HG02798 (cell line): ENCODE measurements at regions not wholly inside any gene's neighbourhood (a gene's known extent, or its start where the extent isn't known, plus 50 kb on each side); places are given as distances from the start of the nearest gene placed in this dataset.
"Not testable (repeated sequence)": the region's sequence is repeated elsewhere in the genome, so short reads cannot be mapped to it uniquely, and the experiment has no call there.

Experiments
- ATAC-seq: cut with Tn5 transposase; IDR thresholded peaks from one replicate; pipeline ENCODE4 v1.9.1; 2021; ENCODE audit warnings: mild to moderate bottlenecking; ENCODE audit not compliant: unreplicated experiment, poor library complexity

DNA sequence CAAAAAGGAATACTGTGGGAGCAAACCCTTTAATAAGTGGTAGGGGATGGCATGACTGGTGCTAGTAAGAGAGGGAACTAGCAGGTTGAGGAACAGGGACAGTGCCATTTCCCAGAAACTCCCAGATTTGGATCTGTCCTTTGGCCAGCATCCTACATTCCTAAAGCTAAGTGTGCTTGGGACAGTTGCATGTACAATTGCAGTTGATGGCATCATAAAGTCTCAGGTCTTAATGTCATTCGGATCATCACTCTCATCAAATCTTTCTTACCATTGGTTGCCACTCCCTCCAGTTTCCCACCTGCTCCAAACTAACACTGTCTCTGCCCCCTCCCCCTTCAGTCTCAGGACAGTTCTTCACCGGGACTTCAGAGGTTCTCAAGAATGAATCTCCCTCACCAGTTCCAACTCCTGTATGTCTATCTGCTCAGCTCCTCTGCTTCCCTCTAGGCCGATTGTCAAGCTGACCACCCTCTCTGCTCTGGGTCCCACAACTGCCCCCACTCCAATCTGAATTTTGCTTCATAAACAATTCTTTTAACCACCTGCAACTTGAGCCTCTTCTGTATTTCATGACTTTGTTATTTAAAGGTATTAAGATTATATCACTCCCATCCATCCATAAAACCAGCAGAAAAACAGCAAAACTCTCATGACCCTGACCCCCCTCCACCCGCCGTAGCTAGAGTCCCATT, 260.8 kb downstream of the CGGBP1 start:
- ATAC-seq = no peak

DNA sequence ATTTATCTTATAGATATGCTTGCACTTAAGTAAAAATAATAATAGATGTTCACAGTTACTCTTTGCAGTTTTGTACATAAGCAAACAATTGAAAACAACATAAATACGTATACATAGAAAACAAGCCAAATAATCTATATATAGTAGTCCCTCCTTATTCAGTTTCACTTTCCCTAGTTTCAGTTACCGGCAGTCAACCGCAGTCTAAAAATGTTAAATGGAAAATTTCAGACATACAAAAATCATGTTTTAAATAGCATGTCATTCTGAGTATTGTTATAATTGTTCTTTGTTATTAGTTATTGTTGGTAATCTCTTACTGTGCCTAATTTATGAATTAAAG, 262.0 kb downstream of the CGGBP1 start:
- ATAC-seq = no peak

DNA sequence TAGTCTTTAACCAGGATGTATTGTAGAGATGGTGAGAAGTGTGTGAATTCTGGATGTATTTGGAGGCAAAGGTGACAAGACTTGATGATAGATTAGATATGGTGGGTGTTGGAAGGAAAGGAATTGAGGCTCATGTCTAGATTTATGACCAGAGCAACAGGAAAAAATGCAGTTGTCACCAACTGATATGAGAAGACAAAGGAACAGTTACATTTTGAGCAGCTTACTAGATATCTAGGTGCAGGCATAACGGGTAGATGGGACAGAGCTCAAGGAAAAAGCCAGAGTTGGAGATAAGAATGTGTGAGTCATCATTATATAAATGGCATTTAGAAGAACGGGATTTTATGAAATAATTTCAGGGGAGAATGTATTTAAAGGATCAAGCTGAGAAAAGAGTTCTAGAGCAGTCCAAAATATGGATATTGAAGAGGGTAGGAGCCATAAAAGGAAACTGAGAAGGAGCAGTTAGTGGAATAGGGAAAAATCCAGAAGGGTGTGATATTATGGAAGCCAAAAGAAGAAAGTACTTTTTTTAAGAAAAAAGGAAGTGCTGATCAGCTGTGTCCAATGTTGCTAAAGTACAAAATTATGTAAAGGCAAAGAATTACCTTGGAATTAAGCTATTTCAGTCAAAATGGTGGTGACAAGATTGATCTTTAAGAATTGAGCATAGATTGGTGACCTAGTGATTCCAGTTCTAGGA, 262.5 kb downstream of the CGGBP1 start:
- ATAC-seq = no peak

DNA sequence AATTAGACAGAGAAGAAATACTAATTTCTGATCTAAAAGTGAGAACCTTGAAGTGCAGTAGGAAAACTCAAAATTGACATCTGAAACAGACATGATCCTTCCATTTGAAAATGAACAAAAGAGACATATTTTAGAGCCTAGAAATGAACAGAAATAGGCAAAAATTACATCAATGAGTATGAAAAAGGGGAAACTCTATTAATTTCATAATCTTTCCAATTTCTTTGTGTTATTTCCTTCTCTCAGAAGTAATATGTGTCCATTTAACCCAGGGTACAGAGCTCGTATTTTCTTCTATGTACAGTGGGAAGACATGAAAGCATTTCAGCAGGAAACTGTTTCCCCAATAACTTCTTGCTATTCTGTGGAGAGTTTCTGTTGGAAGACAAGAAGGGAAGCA, 263.1 kb downstream of the CGGBP1 start:
- no peak for ATAC-seq

DNA sequence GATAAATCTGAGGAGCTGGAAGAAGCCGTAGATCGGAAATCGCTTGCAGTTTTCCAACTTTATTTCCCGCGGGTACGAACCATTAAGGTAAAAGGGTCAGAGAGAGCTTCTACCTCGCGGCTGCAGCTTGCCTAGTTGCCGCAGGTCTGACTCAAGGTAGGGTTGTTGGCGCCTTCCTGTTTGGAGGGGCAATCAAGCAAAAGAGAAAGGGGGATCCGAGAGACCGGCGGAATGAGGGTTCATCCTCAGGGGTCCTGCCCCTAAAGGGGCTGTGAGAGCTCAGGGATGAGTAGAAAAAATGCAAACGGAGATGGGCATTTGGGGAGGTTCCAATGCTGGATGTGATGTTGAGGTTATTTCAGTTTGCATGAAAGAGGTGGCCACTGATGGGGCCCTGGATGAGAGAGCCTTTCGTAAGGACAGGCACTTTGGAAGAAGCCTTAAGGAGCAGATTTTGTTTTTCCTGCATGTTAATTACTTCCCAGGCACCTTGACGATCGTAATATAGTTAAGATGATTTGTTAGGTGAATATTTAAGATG, 265.4 kb downstream of the CGGBP1 start:
- no peak for ATAC-seq

DNA sequence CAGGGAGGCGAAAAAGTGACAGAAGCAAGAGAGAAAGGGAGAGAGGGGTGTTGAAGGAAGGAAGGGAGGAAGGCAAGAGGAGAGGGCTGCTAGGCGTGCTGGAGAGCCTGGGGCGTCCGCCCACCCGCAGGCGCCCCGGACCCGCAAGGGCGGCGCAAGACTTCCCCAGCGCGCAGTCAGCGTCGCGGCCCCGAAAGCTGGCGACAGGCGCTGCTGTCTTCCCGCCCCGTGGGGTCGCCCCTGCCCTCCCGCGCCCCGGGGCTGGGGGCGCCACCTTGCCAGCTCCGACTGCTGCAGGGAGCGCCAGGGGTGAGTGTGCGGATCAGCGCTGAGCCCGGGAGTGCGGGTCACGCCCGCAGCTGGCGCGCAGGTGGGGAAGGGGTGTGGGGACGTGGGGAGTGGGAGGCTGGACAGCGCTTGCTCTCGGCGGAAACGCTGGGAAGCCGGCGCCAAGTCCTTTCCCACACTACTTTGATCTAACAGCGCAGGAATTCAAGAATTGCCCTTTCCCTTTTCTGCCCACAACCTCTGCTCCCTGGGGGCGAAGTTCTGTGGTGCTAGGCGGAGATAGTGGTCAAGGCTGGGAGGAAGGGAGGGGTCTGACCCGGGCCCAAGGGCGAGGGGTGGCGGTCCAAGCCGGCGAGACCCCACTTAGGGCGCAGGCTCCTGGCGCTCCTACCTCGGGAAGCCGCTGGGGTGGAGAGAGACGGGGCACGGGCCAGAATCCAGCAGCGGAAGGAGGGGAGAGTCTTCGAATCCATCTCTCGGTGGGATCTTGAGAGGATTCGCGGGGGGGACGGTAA, 266.1 kb downstream of the CGGBP1 start, which contains the start of gene HTR1F:
Gene HTR1F, plus strand, starts transcription at position 173 of the 803 bp plus-strand sequence.
- no peak for ATAC-seq

DNA sequence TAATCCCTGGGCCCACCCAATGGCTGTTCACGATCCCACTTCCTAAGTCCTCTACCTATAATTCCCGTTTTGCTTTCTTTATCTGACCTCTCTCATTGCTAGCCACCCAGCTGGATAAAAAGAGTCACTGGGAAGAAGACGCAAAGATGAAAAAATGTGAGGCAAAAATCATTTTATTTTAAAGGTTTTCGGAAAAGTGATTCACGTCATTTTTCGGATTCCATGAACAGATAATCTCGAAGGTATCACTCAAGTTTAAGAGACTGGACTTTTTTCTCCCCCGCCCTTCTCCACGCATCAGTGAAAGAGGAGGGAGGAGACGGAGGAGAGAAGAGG, 266.6 kb downstream of the CGGBP1 start:
- ATAC-seq = no peak

DNA sequence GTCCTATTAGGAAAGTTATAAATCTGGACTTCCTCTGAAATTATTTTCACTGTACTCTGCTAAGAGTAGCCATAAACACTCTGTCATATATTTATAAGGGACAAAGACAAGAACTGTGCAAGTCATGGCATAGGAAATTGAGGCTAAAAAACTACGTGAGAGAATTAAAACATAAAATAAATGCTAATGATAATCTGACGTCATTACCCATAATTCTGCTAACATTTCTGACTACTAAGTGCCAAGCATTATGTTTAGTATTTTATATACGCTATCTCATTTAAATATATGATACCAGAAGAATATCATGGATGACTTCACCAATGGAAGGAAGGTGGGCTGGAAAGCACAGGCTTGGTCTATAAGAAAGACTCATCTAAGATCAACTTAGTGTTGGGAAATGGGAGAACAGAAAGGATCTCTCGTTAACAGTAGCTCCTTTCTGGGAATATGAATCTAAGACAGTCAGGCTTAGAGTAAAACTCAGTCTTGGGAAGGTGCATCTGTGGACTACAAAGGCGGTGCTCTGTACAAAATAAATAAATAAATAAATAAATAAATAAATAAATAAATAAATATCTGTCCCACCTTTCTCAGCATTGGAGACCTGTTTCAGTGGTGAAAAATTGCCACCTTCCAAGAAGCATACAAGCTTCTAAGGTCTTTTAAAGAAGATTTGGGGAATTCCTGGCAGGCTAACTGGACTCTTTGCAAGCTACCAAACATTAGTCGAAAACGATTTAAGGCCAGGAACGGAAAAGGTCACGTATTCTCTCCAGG, 267.4 kb downstream of the CGGBP1 start:
- no peak for ATAC-seq

DNA sequence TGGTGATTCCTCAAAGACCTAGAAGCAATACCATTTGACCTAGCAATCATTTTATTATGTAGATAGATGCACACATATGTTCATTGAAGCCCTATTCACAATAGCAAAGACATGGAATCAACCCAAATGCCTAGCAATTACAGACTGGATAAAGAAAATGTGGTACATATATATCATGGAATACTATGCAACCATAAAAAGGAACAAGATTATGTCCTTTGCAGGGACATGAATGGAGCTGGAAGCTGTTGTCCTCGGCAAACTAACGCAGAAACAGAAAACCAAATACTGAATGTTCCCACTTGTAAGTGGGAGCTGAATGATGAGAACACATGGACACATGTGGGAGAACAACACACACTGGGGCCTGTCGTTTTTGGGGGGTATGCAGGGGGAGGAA, 269.8 kb downstream of the CGGBP1 start:
- ATAC-seq = not testable (repeated sequence)

DNA sequence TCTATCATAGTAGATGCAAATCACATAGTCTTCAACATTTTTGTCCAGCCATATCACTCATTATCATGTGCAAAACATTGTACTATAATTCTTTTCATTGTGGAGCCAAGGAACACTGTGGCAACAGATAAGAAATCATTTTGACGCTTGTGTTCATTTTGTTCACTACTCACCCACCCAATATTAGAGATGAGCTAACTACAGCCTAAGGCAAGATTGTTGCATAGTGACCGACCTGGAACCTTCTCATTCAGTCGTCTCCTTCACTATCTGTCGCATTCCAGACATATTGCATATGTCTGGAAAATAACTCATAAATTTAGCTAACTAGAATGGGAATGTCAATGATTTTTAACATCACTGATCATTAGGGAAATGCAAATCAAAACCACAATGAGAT, 270.3 kb downstream of the CGGBP1 start:
- no peak for ATAC-seq

DNA sequence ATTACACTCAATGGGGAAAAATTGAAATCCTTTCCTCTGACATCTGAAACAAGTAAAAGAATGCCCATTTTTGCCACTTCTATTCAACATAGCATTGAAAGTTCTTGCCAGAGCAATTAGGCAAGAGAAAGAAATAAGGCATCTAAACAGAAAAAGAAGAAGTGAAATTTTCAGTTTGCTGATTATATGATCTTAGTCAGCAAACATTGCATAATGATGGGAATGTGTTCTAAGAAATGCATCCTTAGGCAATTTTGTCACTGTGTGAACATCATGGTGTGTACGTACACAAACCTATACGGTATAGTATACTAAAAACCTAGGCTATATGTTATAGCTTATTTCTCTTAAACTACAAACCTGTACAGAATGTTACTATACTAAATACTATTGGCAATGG, 278.0 kb downstream of the CGGBP1 start:
- ATAC-seq = no peak

DNA sequence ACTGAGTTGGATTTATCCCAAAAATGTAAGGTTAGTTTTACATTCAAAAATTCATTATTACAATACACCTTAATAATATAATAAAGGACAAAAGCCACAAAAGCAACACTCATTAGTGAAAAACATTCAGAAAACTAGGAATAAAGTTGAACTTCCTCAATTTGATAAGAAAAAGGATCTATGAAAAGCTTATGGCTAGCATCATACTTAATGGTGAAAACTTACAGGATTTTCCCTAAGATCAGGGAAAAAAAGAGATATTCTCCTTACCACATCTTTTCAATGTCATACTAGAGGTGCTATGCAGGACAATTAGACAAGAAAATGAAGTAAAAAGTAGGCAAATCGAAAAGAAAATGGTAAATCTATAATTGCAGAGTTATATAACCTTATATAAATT, 279.9 kb downstream of the CGGBP1 start:
- ATAC-seq = no peak

DNA sequence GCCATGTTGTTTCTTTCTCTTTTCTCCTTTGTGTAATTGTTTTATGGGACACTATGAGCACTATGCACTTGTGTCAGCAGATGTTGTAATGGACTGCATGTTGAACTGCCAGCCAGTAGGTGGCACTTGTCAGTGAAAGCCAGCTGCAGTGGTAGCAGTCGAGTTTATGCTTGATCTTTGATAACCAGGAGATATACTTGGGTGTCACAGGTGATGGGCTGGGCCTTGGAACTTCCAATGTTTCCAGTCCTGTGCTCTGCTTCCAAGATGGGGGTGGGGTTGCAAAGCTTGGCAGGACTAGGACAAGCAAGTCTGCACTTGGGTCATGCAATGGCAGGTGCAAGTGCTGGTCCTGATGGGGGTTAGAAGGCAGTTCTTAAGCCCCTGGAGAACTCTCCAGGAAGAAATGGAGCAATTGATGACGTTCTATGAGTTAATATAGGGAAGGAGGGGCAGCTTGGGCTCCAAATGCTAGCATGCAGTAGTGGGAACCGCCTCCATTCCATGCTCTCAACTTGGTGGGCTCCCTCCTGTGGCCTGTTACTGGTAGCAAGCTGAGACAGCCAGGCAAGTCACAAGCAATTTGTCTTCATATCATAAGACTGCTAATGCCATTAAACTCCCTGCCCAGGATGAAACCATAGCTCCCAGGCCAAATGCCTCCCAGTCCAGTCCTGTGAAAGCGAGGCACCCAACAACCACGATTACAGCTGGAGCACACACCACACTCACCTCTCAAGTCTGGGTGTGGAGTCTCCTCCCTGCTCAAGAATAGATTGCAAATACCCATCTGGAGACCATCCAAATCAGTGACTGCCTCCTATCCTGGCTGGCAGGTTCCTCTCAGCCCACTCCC, 287.2 kb downstream of the CGGBP1 start:
- ATAC-seq = peak; percentile 99

DNA sequence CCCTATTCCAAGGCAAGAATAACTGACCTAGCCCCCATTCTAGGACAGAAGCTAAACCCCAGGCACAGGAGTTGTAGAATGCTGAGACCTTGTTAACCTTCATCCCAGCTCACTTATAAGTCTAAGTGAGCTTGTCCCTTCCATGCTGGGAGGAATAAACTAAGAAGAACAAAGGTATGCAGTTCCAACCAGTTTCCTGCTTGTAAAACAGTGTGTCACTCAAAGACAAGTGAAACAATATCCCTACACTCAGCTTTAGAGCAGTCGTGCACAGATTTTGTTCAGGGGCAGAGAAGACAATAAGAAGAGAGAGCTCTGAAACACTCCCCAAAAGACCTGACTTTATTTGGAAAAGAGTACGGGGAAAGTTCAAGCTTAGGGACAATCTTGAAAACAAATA, 292.1 kb downstream of the CGGBP1 start:
- no peak for ATAC-seq

DNA sequence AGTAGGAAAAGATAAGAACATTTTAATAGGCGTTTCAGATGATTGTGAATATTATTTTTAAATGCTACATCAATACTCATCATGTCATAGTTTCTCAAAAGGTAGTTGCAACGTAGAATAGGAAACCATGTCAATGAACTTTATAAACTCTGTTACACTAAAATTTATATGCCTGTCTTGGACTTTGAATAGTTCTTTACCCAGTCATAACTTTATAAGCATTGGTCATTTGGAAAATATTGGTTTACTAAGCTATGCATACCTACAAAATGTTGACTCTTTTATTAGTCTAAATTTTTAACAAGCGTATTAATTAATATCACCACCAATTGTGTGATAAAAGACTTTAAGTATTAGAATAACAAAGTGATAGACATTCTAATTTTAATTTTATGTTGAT, 293.5 kb downstream of the CGGBP1 start:
- no peak for ATAC-seq

DNA sequence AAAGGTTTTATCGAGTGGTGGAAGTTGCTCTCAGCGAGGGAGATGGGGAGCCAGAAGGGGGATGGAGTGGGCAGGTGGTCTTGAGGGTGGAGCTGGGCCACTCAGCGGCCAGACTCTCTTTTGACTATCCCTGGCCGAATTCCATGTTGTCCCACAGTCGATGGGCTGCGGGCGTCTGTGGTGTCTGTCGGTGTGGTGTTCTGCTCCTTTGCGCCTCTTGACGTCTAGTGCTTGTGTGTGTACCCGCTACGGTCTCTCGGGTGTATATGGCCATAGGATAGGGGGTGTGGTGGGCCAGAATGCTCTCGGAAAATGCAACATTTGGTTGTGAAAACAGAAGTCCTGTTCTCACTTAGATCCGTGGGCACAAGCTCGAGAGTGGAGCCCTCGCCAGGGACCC, 297.0 kb downstream of the CGGBP1 start:
- ATAC-seq = no peak

DNA sequence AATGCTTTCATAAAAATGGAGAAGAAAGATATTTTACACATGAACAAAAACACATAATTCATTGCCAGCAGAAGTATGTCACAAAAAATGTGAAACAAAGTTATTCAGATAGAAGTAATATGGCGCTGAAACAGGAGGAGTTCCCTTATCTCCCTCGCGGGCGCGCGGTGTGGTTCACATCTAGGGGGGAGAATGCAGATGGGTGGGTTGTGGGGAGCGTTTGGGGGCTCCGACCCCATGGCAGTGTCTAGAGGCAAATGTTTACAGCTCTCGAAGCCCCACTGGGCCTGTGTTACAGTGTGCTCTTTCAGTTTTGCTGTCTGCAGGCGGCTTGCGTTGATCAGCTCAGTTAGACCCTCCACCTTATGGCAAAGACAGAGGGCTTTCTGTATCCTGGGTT, 297.5 kb downstream of the CGGBP1 start:
- no peak for ATAC-seq

DNA sequence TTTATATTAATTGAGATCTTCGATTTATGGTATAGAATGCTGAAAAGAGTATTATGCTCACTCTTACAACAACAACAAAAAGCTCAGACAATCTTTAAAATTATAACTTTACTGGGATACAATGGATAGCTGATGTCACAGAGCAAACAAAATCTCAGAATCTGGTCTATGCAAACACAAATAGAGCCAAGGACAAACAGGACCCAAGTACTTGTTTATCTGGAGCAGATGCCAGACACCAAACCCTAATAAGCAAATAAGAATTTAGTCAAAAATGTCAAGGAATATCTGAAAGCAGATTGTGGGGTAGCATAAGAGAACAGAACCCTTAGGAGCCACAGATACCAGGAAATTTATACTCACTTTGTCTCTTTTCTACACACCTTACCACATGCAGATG, 302.2 kb downstream of the CGGBP1 start:
- no peak for ATAC-seq

DNA sequence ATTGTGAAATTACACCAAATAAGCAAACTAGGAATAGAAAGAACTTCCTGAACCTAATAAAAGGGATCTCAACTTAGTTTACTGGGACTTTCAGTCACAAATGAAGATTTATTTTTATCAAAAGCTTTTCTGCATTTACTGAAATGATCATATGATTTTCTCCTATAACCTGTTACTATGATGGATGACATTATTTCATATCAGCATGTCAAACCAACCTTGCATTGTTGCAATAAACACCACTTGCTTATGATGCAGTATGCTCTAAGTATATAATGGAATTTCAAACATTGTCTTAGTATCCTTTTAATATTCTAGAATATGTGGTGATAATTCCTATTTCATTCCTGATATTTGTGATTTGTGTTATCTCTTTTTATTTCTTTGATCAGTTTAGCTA, 303.0 kb downstream of the CGGBP1 start:
- no peak for ATAC-seq

DNA sequence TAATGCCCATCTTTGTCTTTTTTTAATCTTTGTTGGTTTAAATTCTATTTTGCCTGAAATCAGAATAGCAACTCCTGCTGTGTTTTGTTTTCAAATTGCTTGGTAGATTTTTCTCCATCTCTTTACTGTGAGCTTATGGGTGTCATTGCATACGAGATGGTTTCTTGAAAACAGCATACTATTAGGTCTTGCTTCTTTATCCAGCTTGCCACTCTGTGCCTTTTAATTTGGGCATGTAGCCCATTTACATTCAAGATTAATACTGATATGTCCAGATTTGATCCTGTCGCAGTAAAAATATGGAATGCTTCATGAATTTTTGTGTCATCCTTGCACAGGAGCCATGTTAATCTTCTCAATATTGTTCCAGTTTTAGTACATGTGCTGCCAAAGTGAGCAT, 316.6 kb downstream of the CGGBP1 start:
- ATAC-seq = no peak
